SK-N-SH (cell line): ENCODE measurements at regions not wholly inside any gene's neighbourhood (a gene's known extent, or its start where the extent isn't known, plus 50 kb on each side); places are given as distances from the start of the nearest gene placed in this dataset.
A peak's percentile ranks its signal among the peaks of the same experiment; 100 is the strongest.

Source experiments
- CTCF ChIA-PET: fragments of 300-600, 350-600 bp; formaldehyde crosslinking; extraction: SDS; loops from one replicate; lab custom pipeline; 2021; lab: Yijun Ruan, JAX
- POLR2A ChIA-PET: fragments of 350-600 bp; sonication (Branson Sonifier 250); formaldehyde crosslinking; extraction: SDS; loops from one replicate; lab custom pipeline; 2020; ENCODE audit warnings: antibody characterized with exemption, inconsistent platforms; lab: Yijun Ruan, JAX
- DNase-seq: peaks from one replicate; pipeline ENCODE4 v3.0.0; 2012
- H2AFZ ChIP-seq: fragments of 200-600 bp; sonication (generic); 2 replicates; pipeline ENCODE4 v1.8.1; 2016; ENCODE audit warnings: antibody characterized with exemption, mild to moderate bottlenecking, low read depth
- H3F3A ChIP-seq: fragments of 200-600 bp; sonication (generic); replicated peaks from 2 replicates; pipeline ENCODE3; 2016; ENCODE audit warnings: antibody characterized with exemption, mild to moderate bottlenecking; ENCODE audit not compliant: insufficient read depth
- H3K27ac ChIP-seq, 2 experiments: fragments of 200-500 bp in 1 of 2; fragments of 200-600 bp in 1 of 2; sonication (Bioruptor generic) in 1 of 2; sonication (generic), shearing (Covaris generic) in 1 of 2; 2 replicates each; pipeline versions ENCODE4 v1.5.1 to v1.6.1; 2014 to 2016; ENCODE audit warnings: low read depth in 2 of 2, inconsistent platforms in 1 of 2, low read length in 1 of 2, mild to moderate bottlenecking in 1 of 2, mixed read lengths in 1 of 2
- H3K27me3 ChIP-seq: fragments of 200-600 bp; sonication (generic), shearing (Covaris generic); 2 replicates; pipeline ENCODE4 v1.6.1; 2016; ENCODE audit warnings: mixed run types; ENCODE audit not compliant: insufficient read depth
- H3K36me3 ChIP-seq, 2 experiments: fragments of 200-500 bp in 1 of 2; fragments of 200-600 bp in 1 of 2; sonication (Bioruptor generic) in 1 of 2; sonication (generic) in 1 of 2; replicated peaks in 1 of 2; 2 replicates each; pipeline versions ENCODE3 to v1.5.1; 2014 to 2016; ENCODE audit warnings: low read length in 1 of 2, mild to moderate bottlenecking in 1 of 2; ENCODE audit not compliant: insufficient read depth in 2 of 2, control insufficient read depth in 1 of 2
- H3K4me1 ChIP-seq, 2 experiments: fragments of 200-500 bp in 1 of 2; fragments of 200-600 bp in 1 of 2; sonication (Bioruptor generic) in 1 of 2; sonication (generic), shearing (Covaris generic) in 1 of 2; 2 replicates each; pipeline versions ENCODE4 v1.5.1 to v1.6.1; 2014 to 2016; ENCODE audit warnings: low read depth in 1 of 2, low read length in 1 of 2, mixed run types in 1 of 2; ENCODE audit not compliant: insufficient read depth in 2 of 2, control insufficient read depth in 1 of 2
- H3K4me2 ChIP-seq: fragments of 200-600 bp; sonication (generic), shearing (Covaris generic); 2 replicates; pipeline ENCODE4 v1.6.1; 2017; ENCODE audit warnings: mixed run types
- H3K4me3 ChIP-seq, 2 experiments: fragments of 200-500 bp in 1 of 2; fragments of 200-600 bp in 1 of 2; sonication (Bioruptor generic) in 1 of 2; sonication (generic), shearing (Covaris generic) in 1 of 2; 2 replicates each; pipeline versions ENCODE4 v1.5.1 to v1.8.1; 2014 to 2016; ENCODE audit warnings: low read depth in 2 of 2, inconsistent platforms in 1 of 2, low read length in 1 of 2, mild to moderate bottlenecking in 1 of 2, mixed read lengths in 1 of 2, moderate library complexity in 1 of 2
- H3K79me2 ChIP-seq: fragments of 200-600 bp; sonication (generic); 2 replicates; pipeline ENCODE4 v1.8.1; 2017; ENCODE audit warnings: mild to moderate bottlenecking; ENCODE audit not compliant: insufficient read depth
- H3K9ac ChIP-seq: fragments of 200-600 bp; sonication (generic); 2 replicates; pipeline ENCODE4 v1.6.1; 2017; ENCODE audit warnings: mixed run types
- H3K9me2 ChIP-seq: fragments of 200-600 bp; sonication (generic); 2 replicates; pipeline ENCODE4 v1.6.1; 2017; ENCODE audit warnings: mixed run types
- H3K9me3 ChIP-seq: fragments of 200-600 bp; sonication (generic); 2 replicates; pipeline ENCODE4 v1.6.1; 2017; ENCODE audit warnings: mixed run types, mild to moderate bottlenecking, moderate library complexity
- H4K20me1 ChIP-seq: fragments of 200-600 bp; sonication (generic); 2 replicates; pipeline ENCODE4 v1.6.1; 2017; ENCODE audit warnings: mild to moderate bottlenecking, mixed run types; ENCODE audit not compliant: insufficient read depth
- CTCF ChIP-seq: fragments of 200-600 bp; sonication (generic); IDR thresholded peaks from 2 replicates; pipeline ENCODE4 v1.6.1; 2017; ENCODE audit warnings: antibody characterized with exemption, mild to moderate bottlenecking, moderate library complexity
- FOSL2 ChIP-seq: IDR thresholded peaks from 2 replicates; pipeline ENCODE4 v1.4.0; 2012; ENCODE audit warnings: low read depth, mild to moderate bottlenecking, moderate library complexity, borderline replicate concordance
- GABPA ChIP-seq: IDR thresholded peaks from 2 replicates; pipeline ENCODE4 v1.4.0; 2012; ENCODE audit warnings: low read depth, mild to moderate bottlenecking
- IRF3 ChIP-seq: fragments of 150-350 bp; IDR thresholded peaks from 2 replicates; pipeline ENCODE4 v1.6.1; 2016; ENCODE audit warnings: mild to moderate bottlenecking, low read depth, low read length
- MXI1 ChIP-seq: IDR thresholded peaks from 2 replicates; pipeline ENCODE4 v1.6.1; 2012; ENCODE audit warnings: mild to moderate bottlenecking, low read depth, low read length, improper control_type of control experiment
- NFIC ChIP-seq: IDR thresholded peaks from 2 replicates; pipeline ENCODE4 v1.4.0; 2012; ENCODE audit warnings: borderline replicate concordance
- POLR2AphosphoS5 ChIP-seq: IDR thresholded peaks from 2 replicates; pipeline ENCODE4 v1.6.1; 2012; ENCODE audit warnings: low read depth, low read length
- RAD21 ChIP-seq: IDR thresholded peaks from 2 replicates; pipeline ENCODE4 v1.6.1; 2012; ENCODE audit warnings: mild to moderate bottlenecking, low read length
- RFX5 ChIP-seq: IDR thresholded peaks from 2 replicates; pipeline ENCODE4 v1.6.1; 2012; ENCODE audit warnings: mild to moderate bottlenecking, improper control_type of control experiment, low read length
- SIN3A ChIP-seq: IDR thresholded peaks from 2 replicates; pipeline ENCODE4 v1.6.1; 2012; ENCODE audit warnings: low read depth, mild to moderate bottlenecking, low read length, moderate library complexity, borderline replicate concordance
- SMC3 ChIP-seq: IDR thresholded peaks from 2 replicates; pipeline ENCODE4 v1.6.1; 2012; ENCODE audit warnings: low read depth, low read length, improper control_type of control experiment
- TAF1 ChIP-seq: IDR thresholded peaks from 2 replicates; pipeline ENCODE4 v1.6.1; 2012; ENCODE audit warnings: low read depth, mild to moderate bottlenecking, low read length, moderate library complexity, borderline replicate concordance
- TEAD4 ChIP-seq: IDR thresholded peaks from 2 replicates; pipeline ENCODE4 v1.4.0; 2012; ENCODE audit warnings: mild to moderate bottlenecking, borderline replicate concordance; ENCODE audit not compliant: insufficient read depth
- WGBS: methylation state at CpG from one replicate; pipeline ENCODE4 v1.1.6; 2017; ENCODE audit warnings: low lambda C conversion rate; 5-methylcytosine and 5-hydroxymethylcytosine counted together
- TF ChIP-seq, protein P1 (sequence below): IDR thresholded peaks from 2 replicates; pipeline ENCODE4 v1.4.0; 2012; ENCODE audit warnings: low read depth
- TF ChIP-seq, protein P2 (sequence below): IDR thresholded peaks from 2 replicates; pipeline ENCODE4; 2012
- TF ChIP-seq, protein P3 (sequence below): fragments of 150-350 bp; IDR thresholded peaks from 2 replicates; pipeline ENCODE4 v1.6.1; 2017; ENCODE audit warnings: antibody characterized with exemption, low read length, low read depth, borderline replicate concordance

DNA sequence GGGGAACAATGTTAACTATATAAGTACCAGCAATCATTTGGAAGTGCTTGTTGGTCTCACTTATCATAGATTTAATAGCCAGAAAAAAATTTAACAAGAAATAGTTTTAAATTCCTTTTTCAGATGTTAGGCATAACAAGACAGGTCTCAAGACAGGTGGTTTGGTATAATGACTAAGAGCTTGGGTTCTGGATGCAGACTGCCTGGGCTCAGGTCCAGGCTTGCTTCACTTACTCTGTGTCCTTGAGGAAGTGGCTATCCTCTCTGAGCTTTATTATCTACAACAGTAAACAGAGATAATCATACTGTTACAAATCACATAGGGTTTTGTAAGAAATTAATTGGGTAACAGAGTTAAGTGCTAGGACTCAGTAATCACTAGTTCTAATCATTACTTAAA lies 338.0 kb upstream of the FLRT2 start (continued):
- TF ChIP-seq, protein P1, sequence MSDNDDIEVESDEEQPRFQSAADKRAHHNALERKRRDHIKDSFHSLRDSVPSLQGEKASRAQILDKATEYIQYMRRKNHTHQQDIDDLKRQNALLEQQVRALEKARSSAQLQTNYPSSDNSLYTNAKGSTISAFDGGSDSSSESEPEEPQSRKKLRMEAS, result no peak

- 70% methylated on average over 4 of the region's 4 CpGs for WGBS
- TF ChIP-seq SIN3A (no peak), SMC3 (0 out of 2 replicates have a peak, but pooled peaks have one; percentile 15), CTCF (peak; percentile 69), GABPA (no peak), RAD21 (peak; percentile 60), FOSL2 (no peak), IRF3 (no peak), POLR2AphosphoS5 (no peak), MXI1 (no peak)
- Histone ChIP-seq H3K9me2 (no peaks in the 10 kb centered on the region), H3F3A (no peaks in the 10 kb centered on the region), H4K20me1 (no peaks in the 10 kb centered on the region), H2AFZ (no peak overlapping the region), H3K27ac (no peak overlapping the region), H3K9me3 (no peaks in the 10 kb centered on the region), H3K27me3 (no peaks in the 10 kb centered on the region), H3K9ac (no peak overlapping the region), H3K4me1 (no peaks in the 10 kb centered on the region), H3K36me3 (no peaks in the 10 kb centered on the region), H3K79me2 (no peaks in the 10 kb centered on the region), H3K4me3 (no peak overlapping the region), H3K4me2 (no peak overlapping the region)
- POLR2A ChIA-PET, result no interaction called here
- CTCF ChIA-PET, result interaction anchor here (1.0 kb wide), 1 partner anchor 8 kb away, joined by 4 read pairs; no protein-coding TSS in a partner anchor
- peak; percentile 1 for DNase-seq
Observed at GRCh38 chr14:85195872-85196477, 334.0 kb upstream of the FLRT2 start.

- no peak overlapping the region for H3K4me3 ChIP-seq
- no peaks in the 10 kb centered on the region for H3K79me2 ChIP-seq
- no peak for DNase-seq
- no peaks in the 10 kb centered on the region for H3K9me3 ChIP-seq
- H3F3A ChIP-seq, result no peaks in the 10 kb centered on the region
- ChIA-PET POLR2A (no interaction called here), CTCF (no interaction called here)
- no peaks in the 10 kb centered on the region for H3K36me3 ChIP-seq
- H3K9me2 ChIP-seq, result no peaks in the 10 kb centered on the region
- no peaks in the 10 kb centered on the region for H3K27me3 ChIP-seq
- H4K20me1 ChIP-seq, result no peaks in the 10 kb centered on the region
- H3K4me2 ChIP-seq, result no peak overlapping the region
- no peak overlapping the region for H3K9ac ChIP-seq
- H3K27ac ChIP-seq, result no peak overlapping the region
- peak overlapping the region; percentile 30; the same call in 1 of the 2 replicates for H2AFZ ChIP-seq
- WGBS, result 19% methylated on average over 4 of the region's 4 CpGs
- no peaks in the 10 kb centered on the region for H3K4me1 ChIP-seq
- no peak for TF ChIP-seq TAF1
- TF ChIP-seq SMC3, result no peak
- TF ChIP-seq RFX5, result no peak
- TF ChIP-seq NFIC, result no peak
- TF ChIP-seq, protein P2, sequence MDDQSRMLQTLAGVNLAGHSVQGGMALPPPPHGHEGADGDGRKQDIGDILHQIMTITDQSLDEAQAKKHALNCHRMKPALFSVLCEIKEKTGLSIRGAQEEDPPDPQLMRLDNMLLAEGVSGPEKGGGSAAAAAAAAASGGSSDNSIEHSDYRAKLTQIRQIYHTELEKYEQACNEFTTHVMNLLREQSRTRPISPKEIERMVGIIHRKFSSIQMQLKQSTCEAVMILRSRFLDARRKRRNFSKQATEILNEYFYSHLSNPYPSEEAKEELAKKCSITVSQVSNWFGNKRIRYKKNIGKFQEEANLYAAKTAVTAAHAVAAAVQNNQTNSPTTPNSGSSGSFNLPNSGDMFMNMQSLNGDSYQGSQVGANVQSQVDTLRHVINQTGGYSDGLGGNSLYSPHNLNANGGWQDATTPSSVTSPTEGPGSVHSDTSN, result no peak
- TF ChIP-seq SIN3A, result no peak
- TF ChIP-seq RAD21, result no peak
- no peak for TF ChIP-seq TEAD4
- TF ChIP-seq CTCF, result no peak
- no peak for TF ChIP-seq POLR2AphosphoS5
- TF ChIP-seq, protein P3, sequence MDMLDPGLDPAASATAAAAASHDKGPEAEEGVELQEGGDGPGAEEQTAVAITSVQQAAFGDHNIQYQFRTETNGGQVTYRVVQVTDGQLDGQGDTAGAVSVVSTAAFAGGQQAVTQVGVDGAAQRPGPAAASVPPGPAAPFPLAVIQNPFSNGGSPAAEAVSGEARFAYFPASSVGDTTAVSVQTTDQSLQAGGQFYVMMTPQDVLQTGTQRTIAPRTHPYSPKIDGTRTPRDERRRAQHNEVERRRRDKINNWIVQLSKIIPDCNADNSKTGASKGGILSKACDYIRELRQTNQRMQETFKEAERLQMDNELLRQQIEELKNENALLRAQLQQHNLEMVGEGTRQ, result no peak
Observed at GRCh38 chr14:85198001-85198400, 331.9 kb upstream of the FLRT2 start.
